HG03571 (cell line): ENCODE measurements at regions not wholly inside any gene's neighbourhood (a gene's known extent, or its start where the extent isn't known, plus 50 kb on each side); places are given as distances from the start of the nearest gene placed in this dataset.

Source experiments
- ATAC-seq: cut with Tn5 transposase; IDR thresholded peaks from one replicate; pipeline ENCODE4 v1.9.1; 2021; ENCODE audit not compliant: unreplicated experiment

- ATAC-seq, result no peak
These were observed 350.2 kb downstream of the FBXO15 start for GRCh38 chr18:73797419-73797818.

DNA sequence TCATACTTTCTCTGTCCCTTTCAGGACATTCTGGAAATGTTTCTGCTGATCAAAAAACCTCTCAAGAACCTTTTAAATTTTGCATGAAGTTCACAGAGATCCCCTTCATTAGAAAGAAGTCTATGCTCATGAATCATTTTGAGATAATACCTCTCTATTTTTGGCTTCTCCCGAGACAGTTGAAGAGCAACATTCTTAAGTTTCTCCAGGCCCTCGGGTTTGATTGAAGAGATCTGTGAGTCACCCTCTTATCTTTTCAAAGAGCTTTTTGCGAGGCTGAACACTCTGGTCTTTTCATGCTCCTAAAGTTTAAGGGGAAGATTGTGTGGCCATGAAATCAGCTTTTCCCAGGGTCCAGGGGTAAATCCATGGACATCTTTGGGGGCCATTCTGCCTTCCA, 354.2 kb downstream of the FBXO15 start:
- ATAC-seq, result no peak

DNA sequence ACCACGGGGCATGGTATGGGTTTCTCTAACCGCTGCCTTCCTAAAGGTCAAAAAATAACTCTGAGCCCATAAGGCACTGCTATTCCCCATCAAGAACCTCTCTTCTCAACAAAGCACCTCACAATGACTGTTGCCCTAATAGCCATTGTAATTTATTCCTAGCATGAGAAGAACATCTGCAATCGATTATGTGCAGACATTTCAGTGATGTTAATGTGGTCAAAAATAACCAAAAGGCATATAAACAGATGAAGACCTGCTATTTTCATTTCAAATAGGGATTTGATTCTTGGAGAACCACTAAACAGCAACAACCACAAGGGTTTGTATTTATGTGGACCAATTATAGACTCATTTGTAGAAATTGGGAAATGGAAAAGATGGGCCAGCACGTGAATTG, 356.6 kb downstream of the FBXO15 start:
- ATAC-seq, result no peak

DNA sequence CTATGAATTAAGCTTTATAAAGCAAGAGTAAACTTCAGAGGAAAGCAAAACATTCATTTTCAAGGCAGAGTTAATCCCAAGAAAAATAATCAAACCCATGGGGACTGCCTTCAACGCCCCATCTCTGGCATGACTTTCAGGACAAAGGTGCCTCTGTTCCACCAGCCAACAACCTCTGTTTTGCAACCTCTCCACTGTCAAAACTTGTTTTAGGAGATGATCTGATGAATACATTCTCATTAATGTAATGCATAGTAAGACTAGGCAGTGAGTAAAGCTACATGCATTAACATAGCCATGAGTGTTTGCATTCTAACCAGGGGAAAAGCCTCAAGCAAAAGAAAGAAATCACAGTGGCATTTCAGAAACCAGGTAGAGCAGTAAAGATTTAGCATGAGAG, 357.0 kb downstream of the FBXO15 start:
- ATAC-seq, result no peak

DNA sequence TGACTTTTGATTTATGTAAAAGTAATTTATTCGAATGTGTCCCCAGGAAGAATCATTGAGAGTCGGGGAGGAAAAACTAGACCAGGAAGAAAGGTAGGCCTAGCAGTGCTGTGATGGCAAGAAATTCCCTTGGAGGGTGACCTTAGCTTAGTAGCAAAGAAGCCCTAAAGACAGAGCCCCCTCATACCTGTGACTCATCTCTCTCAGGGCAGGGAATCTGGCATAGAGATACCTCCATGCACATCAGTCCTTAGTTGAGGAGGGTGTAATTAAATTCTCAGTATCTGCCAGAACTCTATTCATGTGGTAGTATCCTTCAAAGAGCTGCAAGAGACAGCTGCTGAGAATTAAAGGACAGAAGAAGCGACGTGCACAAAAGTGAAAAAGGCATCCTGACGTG, 360.3 kb downstream of the FBXO15 start:
- no peak for ATAC-seq

DNA sequence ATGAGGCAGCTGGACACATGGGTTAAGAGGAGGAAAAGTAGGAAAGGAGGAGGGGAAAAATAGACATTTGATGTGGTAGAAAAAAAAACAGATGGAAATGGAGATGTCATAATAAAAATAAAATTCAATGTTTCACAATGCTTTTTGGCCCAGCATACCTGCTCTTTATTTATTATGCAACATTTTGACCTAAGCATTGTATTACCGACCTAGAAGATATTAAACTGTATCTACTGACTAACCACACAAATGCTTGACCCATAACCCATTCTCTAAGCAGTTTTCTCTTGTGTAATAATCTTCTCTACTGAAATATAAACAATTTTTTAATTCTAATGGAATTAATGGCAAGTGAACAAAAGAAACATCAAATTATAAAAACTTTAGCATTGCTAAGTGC, 362.3 kb downstream of the FBXO15 start:
- no peak for ATAC-seq

GRCh38 chr18:73784853-73785252, 362.8 kb downstream of the FBXO15 start:
- no peak for ATAC-seq

- ATAC-seq, result no peak
These were observed 365.2 kb downstream of the FBXO15 start for GRCh38 chr18:73782405-73782804.

- no peak for ATAC-seq
These were observed 367.4 kb downstream of the FBXO15 start for GRCh38 chr18:73780218-73780617.

GRCh38 chr18:73778032-73778359, 369.6 kb downstream of the FBXO15 start:
- ATAC-seq, result no peak

- no peak for ATAC-seq
These were observed 370.1 kb downstream of the FBXO15 start for GRCh38 chr18:73777356-73778031.

DNA sequence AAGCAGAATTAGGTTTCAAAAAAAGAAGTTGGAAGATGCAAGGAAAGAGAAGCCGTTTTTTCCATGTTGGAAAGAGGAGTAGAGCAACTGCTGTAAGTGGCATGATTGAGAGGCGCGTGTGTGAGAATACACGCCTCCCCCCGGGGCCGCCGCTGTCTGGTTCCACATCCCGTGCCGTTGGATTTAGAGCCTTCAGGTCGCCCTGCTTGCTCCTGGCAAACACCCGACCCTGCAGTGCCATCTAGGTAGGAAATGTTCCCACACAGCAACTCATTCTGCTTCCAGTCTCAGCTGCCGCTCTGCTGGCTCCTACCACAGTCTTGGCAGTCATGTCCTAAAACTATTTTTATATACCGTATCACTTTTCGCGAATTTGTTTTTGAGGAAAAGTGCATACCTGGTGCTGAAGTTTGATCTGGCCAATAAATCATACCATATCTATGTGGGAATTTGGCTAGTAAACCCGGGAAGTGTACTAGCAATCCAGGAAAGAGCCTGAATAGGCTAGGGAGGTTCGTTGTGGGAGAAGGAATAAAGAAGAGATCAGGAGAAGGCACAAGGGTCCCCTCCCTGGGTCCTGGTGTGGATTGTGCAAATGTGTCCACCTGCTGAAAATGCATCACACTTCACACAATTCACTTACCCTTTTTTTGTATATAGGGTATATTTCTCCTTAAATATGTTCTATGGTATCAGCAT, 372.7 kb downstream of the FBXO15 start:
- no peak for ATAC-seq

- ATAC-seq, result no peak
These were observed 379.6 kb downstream of the FBXO15 start for GRCh38 chr18:73768043-73768442.

- no peak for ATAC-seq
These were observed 380.6 kb downstream of the FBXO15 start for GRCh38 chr18:73766910-73767515.

- ATAC-seq, result no peak
These were observed 389.2 kb downstream of the FBXO15 start for GRCh38 chr18:73758446-73758845.

GRCh38 chr18:73756256-73757091, 391.2 kb downstream of the FBXO15 start:
- ATAC-seq, result no peak

DNA sequence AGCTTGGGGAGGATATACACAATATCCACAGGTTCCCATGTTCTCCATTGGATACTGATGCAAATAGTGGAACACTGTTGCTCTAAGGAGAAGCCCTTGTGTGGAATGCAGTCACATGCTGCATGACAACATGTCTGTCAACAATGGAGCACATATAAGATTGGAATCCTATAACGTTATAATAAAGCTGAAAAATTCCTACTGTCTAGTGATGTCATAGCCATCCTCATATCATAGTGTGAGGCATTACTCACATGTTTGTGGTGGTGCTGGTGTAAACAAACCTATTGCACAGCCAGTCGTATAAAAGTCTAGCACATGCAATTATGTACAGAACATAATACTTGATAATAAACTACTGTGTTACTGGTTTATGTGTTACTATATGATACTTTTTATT, 394.7 kb downstream of the FBXO15 start:
- ATAC-seq, result no peak

GRCh38 chr18:73752546-73752945, 395.1 kb downstream of the FBXO15 start:
- no peak for ATAC-seq

GRCh38 chr18:73750052-73750451, 397.6 kb downstream of the FBXO15 start:
- ATAC-seq, result no peak

GRCh38 chr18:73749304-73749703, 398.3 kb downstream of the FBXO15 start:
- ATAC-seq, result no peak

- no peak for ATAC-seq
These were observed 398.9 kb downstream of the FBXO15 start for GRCh38 chr18:73748731-73749130.

DNA sequence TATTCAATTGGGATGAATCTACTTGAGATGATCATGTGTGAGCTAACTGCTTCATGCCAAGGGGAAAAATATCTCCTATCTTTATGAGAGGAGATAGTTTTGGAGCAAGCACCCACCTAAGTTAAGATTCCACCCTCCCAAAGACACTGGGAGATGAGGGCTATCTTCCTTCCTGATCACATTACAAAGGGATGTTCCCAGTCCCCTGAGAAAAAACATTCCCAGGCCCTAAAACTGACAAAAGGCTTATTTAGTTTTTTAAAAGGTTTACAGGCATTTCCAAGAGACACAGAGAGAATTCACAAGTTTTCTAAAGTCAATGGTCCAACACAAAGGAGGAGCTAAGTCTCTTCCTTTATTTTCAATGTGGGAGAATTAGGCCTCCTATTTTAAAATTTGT, 401.5 kb downstream of the FBXO15 start:
- ATAC-seq, result no peak
